RWPE2 (cell line): ENCODE measurements at regions not wholly inside any gene's neighbourhood (a gene's known extent, or its start where the extent isn't known, plus 50 kb on each side); places are given as distances from the start of the nearest gene placed in this dataset.

Experiments used
- ATAC-seq: fragments of 200-7000 bp; cut with Tn5 transposase; 3 replicates; pipeline ENCODE4 v1.9.1; 2021; ENCODE audit warnings: low read depth
- DNase-seq: peaks from one replicate; pipeline ENCODE4 v3.0.0-alpha.2; 2020; ENCODE audit warnings: low spot score
- H3K27ac ChIP-seq: fragments of 450-650 bp; 2 replicates; pipeline ENCODE4 v1.5.1; 2017; ENCODE audit warnings: mild to moderate bottlenecking; ENCODE audit not compliant: poor library complexity, severe bottlenecking
- H3K27me3 ChIP-seq: fragments of 250-450 bp; sonication (Bioruptor Pico); 2 replicates; pipeline ENCODE4 v1.5.1; 2021; ENCODE audit warnings: mild to moderate bottlenecking, moderate library complexity; ENCODE audit not compliant: insufficient read depth, poor library complexity, severe bottlenecking
- H3K36me3 ChIP-seq: fragments of 250-450 bp; sonication (Bioruptor Pico); 2 replicates; pipeline ENCODE4 v1.5.1; 2020; ENCODE audit warnings: low read depth, mild to moderate bottlenecking, moderate library complexity
- H3K4me1 ChIP-seq: fragments of 250-450 bp; sonication (Bioruptor Pico); 2 replicates; pipeline ENCODE4 v1.5.1; 2021; ENCODE audit warnings: mild to moderate bottlenecking, moderate library complexity; ENCODE audit not compliant: insufficient read depth, poor library complexity, severe bottlenecking
- H3K4me3 ChIP-seq: fragments of 250-450 bp; sonication (Bioruptor Pico); 2 replicates; pipeline ENCODE4 v1.5.1; 2021; ENCODE audit warnings: mild to moderate bottlenecking, moderate library complexity; ENCODE audit not compliant: severe bottlenecking
- H3K9me3 ChIP-seq: fragments of 250-450 bp; sonication (Bioruptor Pico); 2 replicates; pipeline ENCODE4 v1.5.1; 2021; ENCODE audit warnings: mild to moderate bottlenecking, moderate library complexity; ENCODE audit not compliant: severe bottlenecking
- TF ChIP-seq, protein P1 (sequence below): fragments of 450-650 bp; IDR thresholded peaks from one replicate; pipeline ENCODE4 v1.5.1; 2017; ENCODE audit warnings: mild to moderate bottlenecking, moderate library complexity; ENCODE audit not compliant: poor library complexity, severe bottlenecking

DNA sequence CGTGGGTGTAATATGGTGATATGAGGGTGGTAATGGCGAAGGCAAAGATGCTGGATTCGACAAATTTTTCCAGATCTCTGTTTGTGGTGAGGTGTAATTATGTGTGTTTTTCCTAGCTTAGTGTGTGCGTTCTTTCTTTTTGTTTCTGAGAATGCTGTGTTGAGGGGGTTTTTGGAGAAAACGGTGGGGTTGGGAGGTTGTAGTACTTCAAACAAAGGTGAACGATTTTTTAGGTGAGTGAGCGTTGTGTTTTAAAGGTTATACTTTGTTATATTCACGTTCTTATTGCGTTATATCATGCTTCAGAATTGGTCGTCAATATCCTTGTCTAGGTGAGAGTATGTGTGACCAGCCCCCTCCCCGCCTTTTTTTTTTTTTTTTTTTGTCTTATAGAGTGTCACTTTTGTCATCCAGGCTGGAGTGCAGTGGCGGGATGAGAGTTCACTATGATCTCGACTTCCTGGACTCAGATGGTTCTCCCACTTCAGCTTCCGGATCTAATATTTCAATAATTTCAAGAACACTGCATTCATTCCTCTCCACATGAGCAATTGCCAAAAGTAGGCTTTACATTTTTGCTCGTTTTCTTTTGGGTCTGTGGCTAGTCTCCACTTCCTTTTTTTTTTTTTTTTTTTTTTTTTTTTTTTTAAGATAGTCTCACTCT lies 82.2 kb upstream of the RNU2-1 start:
- Histone ChIP-seq H3K36me3 (no peaks in the 10 kb centered on the region), H3K27ac (no peak overlapping the region), H3K4me3 (no peak overlapping the region), H3K9me3 (no peaks in the 10 kb centered on the region), H3K27me3 (no peaks in the 10 kb centered on the region), H3K4me1 (no peaks in the 10 kb centered on the region)
- ATAC-seq (no peak), DNase-seq (no peak)
- TF ChIP-seq, protein P1, sequence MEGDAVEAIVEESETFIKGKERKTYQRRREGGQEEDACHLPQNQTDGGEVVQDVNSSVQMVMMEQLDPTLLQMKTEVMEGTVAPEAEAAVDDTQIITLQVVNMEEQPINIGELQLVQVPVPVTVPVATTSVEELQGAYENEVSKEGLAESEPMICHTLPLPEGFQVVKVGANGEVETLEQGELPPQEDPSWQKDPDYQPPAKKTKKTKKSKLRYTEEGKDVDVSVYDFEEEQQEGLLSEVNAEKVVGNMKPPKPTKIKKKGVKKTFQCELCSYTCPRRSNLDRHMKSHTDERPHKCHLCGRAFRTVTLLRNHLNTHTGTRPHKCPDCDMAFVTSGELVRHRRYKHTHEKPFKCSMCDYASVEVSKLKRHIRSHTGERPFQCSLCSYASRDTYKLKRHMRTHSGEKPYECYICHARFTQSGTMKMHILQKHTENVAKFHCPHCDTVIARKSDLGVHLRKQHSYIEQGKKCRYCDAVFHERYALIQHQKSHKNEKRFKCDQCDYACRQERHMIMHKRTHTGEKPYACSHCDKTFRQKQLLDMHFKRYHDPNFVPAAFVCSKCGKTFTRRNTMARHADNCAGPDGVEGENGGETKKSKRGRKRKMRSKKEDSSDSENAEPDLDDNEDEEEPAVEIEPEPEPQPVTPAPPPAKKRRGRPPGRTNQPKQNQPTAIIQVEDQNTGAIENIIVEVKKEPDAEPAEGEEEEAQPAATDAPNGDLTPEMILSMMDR: no peak

DNA sequence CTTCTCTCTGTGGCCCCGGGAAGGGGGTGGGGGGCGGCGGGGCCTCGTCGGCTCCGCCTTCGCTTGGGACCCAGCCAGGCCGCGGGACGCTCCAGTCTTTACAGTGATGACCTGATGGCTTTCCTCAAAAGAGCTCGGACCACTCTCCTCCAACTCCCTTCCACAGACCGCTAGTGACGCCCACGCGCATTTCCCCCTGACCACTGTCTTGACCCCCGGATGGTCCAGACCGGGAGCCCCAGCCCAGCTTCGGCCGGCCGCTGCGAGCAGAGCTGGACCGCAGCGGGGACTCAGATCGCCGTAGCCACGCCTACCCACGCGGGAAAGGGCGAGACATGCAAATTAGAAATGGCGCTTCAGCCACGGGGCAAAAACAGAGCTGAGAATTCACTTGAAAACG lies 81.6 kb upstream of the RNU2-1 start:
- H3K4me1 ChIP-seq: no peaks in the 10 kb centered on the region
- TF ChIP-seq, protein P1: no peak
- H3K9me3 ChIP-seq: no peaks in the 10 kb centered on the region
- H3K4me3 ChIP-seq: no peak overlapping the region
- no peak overlapping the region for H3K27ac ChIP-seq
- DNase-seq: no peak
- H3K36me3 ChIP-seq: no peaks in the 10 kb centered on the region
- no peaks in the 10 kb centered on the region for H3K27me3 ChIP-seq
- no peak for ATAC-seq

DNA sequence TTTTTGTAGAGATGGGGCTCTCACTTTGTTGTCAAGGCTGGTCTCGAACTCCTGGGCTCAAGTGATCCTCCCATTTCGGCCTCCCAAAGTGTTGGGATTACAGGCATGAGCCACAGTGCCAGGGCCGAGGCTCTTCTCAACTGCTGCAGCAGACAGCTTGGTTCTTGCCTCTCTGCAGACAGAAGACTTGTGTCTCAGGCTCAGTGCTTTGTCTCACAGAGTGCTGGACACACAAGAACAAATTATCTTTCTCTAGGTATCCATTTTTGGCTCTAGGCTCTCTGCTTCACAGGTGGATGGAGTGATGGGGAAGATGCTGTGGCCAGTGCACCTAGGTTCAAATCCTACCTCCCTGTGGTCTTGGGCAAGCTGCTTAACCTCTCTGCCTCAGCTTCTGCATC lies 80.8 kb upstream of the RNU2-1 start:
- DNase-seq (no peak), ATAC-seq (no peak)
- TF ChIP-seq, protein P1: no peak
- Histone ChIP-seq H3K27me3 (no peaks in the 10 kb centered on the region), H3K36me3 (no peaks in the 10 kb centered on the region), H3K4me1 (no peaks in the 10 kb centered on the region), H3K9me3 (no peaks in the 10 kb centered on the region), H3K27ac (no peak overlapping the region), H3K4me3 (no peak overlapping the region)

DNA sequence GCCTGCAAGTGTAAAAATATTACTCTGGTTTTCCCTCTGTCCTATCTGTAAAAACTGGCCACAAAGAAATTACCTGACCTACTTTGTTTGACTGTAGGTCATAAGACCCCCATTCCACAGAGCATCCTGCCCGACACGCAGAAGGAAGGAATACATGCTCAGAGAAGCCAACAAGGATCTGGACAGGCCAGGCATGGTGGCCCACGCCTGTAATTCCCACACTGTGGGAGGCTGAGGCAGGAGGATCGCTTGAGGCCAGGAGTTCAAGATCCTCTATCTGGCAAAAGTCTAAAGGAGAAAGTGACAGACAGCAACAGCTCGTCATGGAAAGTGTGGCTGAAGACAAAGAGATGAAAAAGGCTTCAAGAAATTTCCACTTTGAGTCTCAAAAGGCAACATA lies 78.2 kb upstream of the RNU2-1 start:
- Histone ChIP-seq H3K4me3 (no peak overlapping the region), H3K36me3 (no peaks in the 10 kb centered on the region), H3K9me3 (no peaks in the 10 kb centered on the region), H3K27me3 (no peaks in the 10 kb centered on the region), H3K27ac (no peak overlapping the region), H3K4me1 (no peaks in the 10 kb centered on the region)
- TF ChIP-seq, protein P1: no peak
- DNase-seq: no peak
- no peak for ATAC-seq

DNA sequence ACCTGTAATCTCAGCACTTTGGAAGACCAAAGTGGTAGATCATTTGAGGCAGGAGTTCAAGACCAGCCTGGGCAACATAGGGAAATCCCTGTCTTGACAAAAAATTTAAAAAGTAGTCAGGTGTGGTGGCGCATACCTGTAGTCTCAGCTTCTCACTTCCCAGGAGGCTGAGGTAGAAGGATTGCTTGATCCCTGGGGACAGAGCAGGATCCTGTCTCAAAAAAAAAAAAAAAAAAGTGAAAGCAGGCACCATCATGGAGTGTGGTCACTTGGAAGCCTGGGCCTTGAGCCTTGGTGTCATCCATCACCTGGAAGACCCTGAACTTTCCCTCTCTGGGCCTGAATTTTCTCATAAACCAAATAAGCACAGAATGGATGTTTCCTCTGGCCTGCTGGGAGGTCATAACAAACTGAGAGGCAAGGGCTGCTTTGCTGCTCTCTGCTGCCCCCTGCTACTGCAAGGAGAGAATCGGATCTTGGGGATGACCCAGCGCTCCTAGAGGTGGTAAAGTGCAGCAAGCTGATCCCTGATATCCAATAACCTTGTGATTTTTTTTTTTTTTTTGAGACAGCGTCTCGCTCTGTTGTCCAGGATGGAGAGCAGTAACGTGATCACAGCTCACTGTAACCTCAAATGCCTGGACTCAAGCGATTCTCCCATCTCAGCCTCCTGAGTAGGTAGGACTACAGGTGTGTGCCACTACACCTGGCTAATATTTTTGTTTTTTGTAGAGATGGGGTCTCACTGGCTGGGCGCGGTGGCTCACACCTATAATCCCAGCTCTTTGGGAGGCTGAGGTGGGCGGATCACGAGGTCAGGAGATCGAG lies 75.9 kb upstream of the RNU2-1 start:
- TF ChIP-seq, protein P1: no peak
- ATAC-seq (no peak), DNase-seq (no peak)
- no peaks in the 10 kb centered on the region for H3K9me3 ChIP-seq
- no peak overlapping the region for H3K4me3 ChIP-seq
- no peaks in the 10 kb centered on the region for H3K27me3 ChIP-seq
- H3K27ac ChIP-seq: no peak overlapping the region
- no peaks in the 10 kb centered on the region for H3K36me3 ChIP-seq
- no peaks in the 10 kb centered on the region for H3K4me1 ChIP-seq
